Stimulated activated CD4-positive, alpha-beta T cell treated with anti-CD3 and anti-CD28 coated beads, TNF-alpha, amount 100 ng/mL, for 1 hour (primary cell): ENCODE measurements at regions not wholly inside any gene's neighbourhood (a gene's known extent, or its start where the extent isn't known, plus 50 kb on each side); places are given as distances from the start of the nearest gene placed in this dataset.
"Not testable (repeated sequence)": the region's sequence is repeated elsewhere in the genome, so short reads cannot be mapped to it uniquely, and the experiment has no call there.

Source experiments
- DNase-seq, 3 donors: peaks; one replicate each; pipeline ENCODE4 v3.0.0-alpha.2; 2020; ENCODE audit warnings: low read depth in 3 of 3, low spot score in 1 of 3

GRCh38 chr12:68387338-68387737, 55.2 kb upstream of the MDM1 start:
- no peak for DNase-seq

GRCh38 chr12:68389305-68389704, 57.1 kb upstream of the MDM1 start:
- DNase-seq, result no peak

- DNase-seq, result no peak
Measured at GRCh38 chr12:68391937-68392336, 59.8 kb upstream of the MDM1 start.

- no peak for DNase-seq
Measured at GRCh38 chr12:68392376-68392775, 60.2 kb upstream of the MDM1 start.

GRCh38 chr12:68393417-68393816, 61.3 kb upstream of the MDM1 start:
- no peak for DNase-seq

- no peak for DNase-seq
Measured at GRCh38 chr12:68397566-68398158, 65.5 kb upstream of the MDM1 start.

- DNase-seq, result not testable (repeated sequence)
Measured at GRCh38 chr12:68398689-68399088, 66.5 kb upstream of the MDM1 start.

- no peak for DNase-seq
Measured at GRCh38 chr12:68400226-68400829, 68.2 kb upstream of the MDM1 start.

GRCh38 chr12:68402422-68402821, 70.3 kb upstream of the MDM1 start:
- no peak for DNase-seq

- no peak for DNase-seq
Measured at GRCh38 chr12:68403296-68403695, 71.1 kb upstream of the MDM1 start.

GRCh38 chr12:68403711-68404110, 71.5 kb upstream of the MDM1 start:
- no peak for DNase-seq

- DNase-seq, result no peak
Measured at GRCh38 chr12:68405343-68405781, 73.2 kb upstream of the MDM1 start.

- DNase-seq, result no peak
Measured at GRCh38 chr12:68406134-68406576, 74.0 kb upstream of the MDM1 start.

- DNase-seq, result no peak
Measured at GRCh38 chr12:68406911-68407310, 74.7 kb upstream of the MDM1 start.

GRCh38 chr12:68410018-68410660, 78.0 kb upstream of the MDM1 start:
- no peak for DNase-seq

- DNase-seq, result no peak
Measured at GRCh38 chr12:68411371-68411770, 79.2 kb upstream of the MDM1 start.

GRCh38 chr12:68414988-68415387, 82.8 kb upstream of the MDM1 start:
- no peak for DNase-seq

- no peak for DNase-seq
Measured at GRCh38 chr12:68416350-68416749, 84.2 kb upstream of the MDM1 start.

GRCh38 chr12:68416826-68417225, 84.7 kb upstream of the MDM1 start:
- no peak for DNase-seq

GRCh38 chr12:68418137-68418460, 85.9 kb upstream of the MDM1 start:
- no peak for DNase-seq

GRCh38 chr12:68420225-68421010, 88.3 kb upstream of the MDM1 start:
- DNase-seq, result no peak

- no peak for DNase-seq
Measured at GRCh38 chr12:68422159-68422558, 90.0 kb upstream of the MDM1 start.
